H9 (cell line): ENCODE measurements at regions not wholly inside any gene's neighbourhood (a gene's known extent, or its start where the extent isn't known, plus 50 kb on each side); places are given as distances from the start of the nearest gene placed in this dataset.

Experiments
- DNase-seq: peaks from one replicate; pipeline ENCODE4 v3.0.0-alpha.2; 2017
- H2AFZ ChIP-seq: one replicate; pipeline ENCODE4 v1.6.1; 2013; ENCODE audit warnings: mild to moderate bottlenecking, low read length, control low read depth, moderate library complexity
- H2AK5ac ChIP-seq: 2 replicates; pipeline ENCODE4 v1.6.1; 2013; ENCODE audit warnings: low read length, control low read depth, mixed read lengths; ENCODE audit not compliant: insufficient read length
- H2BK120ac ChIP-seq: one replicate; pipeline ENCODE4 v1.6.1; 2013; ENCODE audit warnings: low read depth, mild to moderate bottlenecking, low read length, control low read depth, inconsistent platforms; ENCODE audit not compliant: poor library complexity, severe bottlenecking
- H2BK12ac ChIP-seq: 2 replicates; pipeline ENCODE4 v1.6.1; 2013; ENCODE audit warnings: low read length, control low read depth, mixed read lengths, low read depth; ENCODE audit not compliant: insufficient read length
- H2BK15ac ChIP-seq: 2 replicates; pipeline ENCODE4 v1.6.1; 2013; ENCODE audit warnings: low read depth, low read length, control low read depth
- H2BK20ac ChIP-seq: one replicate; pipeline ENCODE4 v1.6.1; 2013; ENCODE audit warnings: low read depth, mild to moderate bottlenecking, low read length, control low read depth, inconsistent platforms; ENCODE audit not compliant: poor library complexity, severe bottlenecking
- H2BK5ac ChIP-seq: 2 replicates; pipeline ENCODE4 v1.6.1; 2013; ENCODE audit warnings: low read length, control low read depth, mixed read lengths; ENCODE audit not compliant: insufficient read length
- H3K14ac ChIP-seq: 2 replicates; pipeline ENCODE4 v1.6.1; 2013; ENCODE audit warnings: low read length, control low read depth; ENCODE audit not compliant: insufficient read depth
- H3K18ac ChIP-seq: 2 replicates; pipeline ENCODE4 v1.6.1; 2013; ENCODE audit warnings: low read depth, mild to moderate bottlenecking, mixed read lengths, low read length, control low read depth; ENCODE audit not compliant: insufficient read length
- H3K23ac ChIP-seq: 2 replicates; pipeline ENCODE4 v1.6.1; 2013; ENCODE audit warnings: low read length, control low read depth, mixed read lengths, low read depth; ENCODE audit not compliant: insufficient read length
- H3K23me2 ChIP-seq: 2 replicates; pipeline ENCODE4 v1.6.1; 2013; ENCODE audit warnings: low read depth, mild to moderate bottlenecking, mixed read lengths, low read length, control low read depth; ENCODE audit not compliant: insufficient read length, poor library complexity, severe bottlenecking
- H3K27ac ChIP-seq: 2 replicates; pipeline ENCODE4 v1.5.1; 2013; ENCODE audit warnings: low read length, control low read depth, mixed read lengths, low read depth; ENCODE audit not compliant: insufficient read length
- H3K27me3 ChIP-seq: 2 replicates; pipeline ENCODE4 v1.6.1; 2013; ENCODE audit warnings: low read length, control low read depth, inconsistent platforms; ENCODE audit not compliant: insufficient read depth
- H3K4ac ChIP-seq: 2 replicates; pipeline ENCODE4 v1.6.1; 2013; ENCODE audit warnings: low read depth, mild to moderate bottlenecking, control low read depth, inconsistent platforms, low read length, moderate library complexity
- H3K4me1 ChIP-seq: 2 replicates; pipeline ENCODE4 v1.6.1; 2013; ENCODE audit warnings: low read length, control low read depth, inconsistent platforms; ENCODE audit not compliant: insufficient read depth
- H3K4me2 ChIP-seq: 2 replicates; pipeline ENCODE4 v1.6.1; 2013; ENCODE audit warnings: low read length, control low read depth, mixed read lengths; ENCODE audit not compliant: insufficient read length, insufficient read depth
- H3K56ac ChIP-seq: 2 replicates; pipeline ENCODE4 v1.6.1; 2013; ENCODE audit warnings: low read depth, mild to moderate bottlenecking, mixed read lengths, low read length, control low read depth; ENCODE audit not compliant: insufficient read length
- H3K79me1 ChIP-seq: 2 replicates; pipeline ENCODE4 v1.6.1; 2013; ENCODE audit warnings: low read depth, mild to moderate bottlenecking, moderate library complexity, low read length, control low read depth, inconsistent platforms; ENCODE audit not compliant: insufficient read depth, poor library complexity, severe bottlenecking
- H3K79me2 ChIP-seq: 2 replicates; pipeline ENCODE4 v1.6.1; 2013; ENCODE audit warnings: low read length, control low read depth, inconsistent platforms; ENCODE audit not compliant: insufficient read depth
- H3K9ac ChIP-seq: 2 replicates; pipeline ENCODE4 v1.6.1; 2013; ENCODE audit warnings: low read length, control low read depth, mixed read lengths; ENCODE audit not compliant: insufficient read length; ENCODE audit errors: extremely low read depth
- H3K9me3 ChIP-seq: one replicate; pipeline ENCODE4 v1.6.1; 2013; ENCODE audit warnings: low read depth, low read length, inconsistent platforms; ENCODE audit not compliant: control insufficient read depth
- H3T11ph ChIP-seq: one replicate; pipeline ENCODE4 v1.6.1; 2013; ENCODE audit warnings: mild to moderate bottlenecking, low read length, control low read depth, inconsistent platforms
- H4K20me1 ChIP-seq: one replicate; pipeline ENCODE4 v1.6.1; 2013; ENCODE audit not compliant: control insufficient read depth, insufficient read length, insufficient read depth
- H4K5ac ChIP-seq: 2 replicates; pipeline ENCODE4 v1.6.1; 2013; ENCODE audit warnings: low read depth, mild to moderate bottlenecking, mixed read lengths, low read length, control low read depth; ENCODE audit not compliant: insufficient read length
- H4K8ac ChIP-seq: replicated peaks from 2 replicates; pipeline ENCODE4 v1.6.1; 2013; ENCODE audit warnings: low read length, control low read depth, mixed read lengths, low read depth; ENCODE audit not compliant: insufficient read length
- H4K91ac ChIP-seq: 2 replicates; pipeline ENCODE4 v1.6.1; 2013; ENCODE audit warnings: low read depth, mild to moderate bottlenecking, moderate library complexity, mixed read lengths, low read length, control low read depth; ENCODE audit not compliant: insufficient read length
- H3K27ac Mint-ChIP-seq, 3 experiments: 2 replicates in 2 of 3; 3 replicates in 1 of 3; pipeline ENCODE4 v1.8.0; 2020 to 2021; ENCODE audit warnings: mixed read lengths in 3 of 3, mild to moderate bottlenecking in 1 of 3, moderate library complexity in 1 of 3
- H3K27me3 Mint-ChIP-seq: 2 replicates; pipeline ENCODE4 v1.8.0; 2021; ENCODE audit warnings: low read depth, mild to moderate bottlenecking, moderate library complexity, mixed read lengths
- H3K36me3 Mint-ChIP-seq, 3 experiments: 2 replicates in 2 of 3; 3 replicates in 1 of 3; pipeline ENCODE4 v1.8.0; 2020 to 2021; ENCODE audit warnings: low read depth in 3 of 3, mixed read lengths in 3 of 3; ENCODE audit not compliant: insufficient read depth in 1 of 3
- H3K4me1 Mint-ChIP-seq, 2 experiments: 2 replicates each; pipeline ENCODE4 v1.8.0; 2020; ENCODE audit warnings: mixed read lengths in 2 of 2
- H3K4me3 Mint-ChIP-seq, 2 experiments: 2 replicates in 1 of 2; 3 replicates in 1 of 2; pipeline ENCODE4 v1.8.0; 2020 to 2021; ENCODE audit warnings: mild to moderate bottlenecking in 2 of 2, mixed read lengths in 2 of 2, moderate library complexity in 1 of 2
- H3K9me3 Mint-ChIP-seq, 2 experiments: 2 replicates in 1 of 2; 3 replicates in 1 of 2; pipeline ENCODE4 v1.8.0; 2020; ENCODE audit warnings: mild to moderate bottlenecking in 2 of 2, mixed read lengths in 2 of 2, moderate library complexity in 1 of 2
- WGBS: extraction: QIAGEN DNeasy Blood & Tissue Kit; methylation state at CpG from one replicate; pipeline ENCODE4 v1.1.7; 2013; ENCODE audit warnings: missing lambda C conversion rate, low lambda C conversion rate, mixed read lengths; ENCODE audit not compliant: insufficient read length; ENCODE audit errors: extremely low coverage; 5-methylcytosine and 5-hydroxymethylcytosine counted together
- TF ChIP-seq, protein P1 (sequence below): fragments of 200-600 bp; sonication (generic); conservative IDR thresholded peaks from 3 replicates; pipeline ENCODE4 v1.8.0; 2021; ENCODE audit warnings: antibody characterized with exemption, mild to moderate bottlenecking

DNA sequence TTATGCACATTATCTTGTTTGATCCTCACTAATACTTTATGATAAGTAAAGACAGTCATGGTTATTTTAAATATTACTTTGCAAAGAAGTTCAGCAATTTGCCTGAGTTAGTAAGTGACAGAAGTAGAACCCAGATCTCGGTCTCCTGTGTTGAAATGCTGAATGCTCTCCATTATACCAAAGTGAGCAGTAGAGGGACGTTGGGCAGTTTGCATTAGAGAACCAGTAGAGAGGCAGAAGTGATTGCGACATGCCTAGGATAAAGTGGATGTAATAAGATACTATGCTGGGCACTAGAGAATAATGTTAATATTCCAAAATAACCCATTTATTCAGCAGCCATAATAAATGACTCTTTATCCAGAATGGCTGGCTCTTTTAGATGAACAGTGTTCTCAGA, 201.0 kb downstream of the PMAIP1 start:
- Histone ChIP-seq H3K23me2 (no peaks in the 10 kb centered on the region), H2BK20ac (no peak overlapping the region), H3K9ac (no peak overlapping the region), H4K91ac (no peak overlapping the region), H3K18ac (no peak overlapping the region), H2BK12ac (no peak overlapping the region), H3K27ac (no peak overlapping the region), H3K79me2 (no peaks in the 10 kb centered on the region), H2AK5ac (no peak overlapping the region), H3K4ac (no peak overlapping the region), H3K9me3 (no peaks in the 10 kb centered on the region), H2BK15ac (no peak overlapping the region), H3K23ac (no peak overlapping the region), H2AFZ (no peak overlapping the region), H3K27me3 (no peaks in the 10 kb centered on the region), H3K79me1 (no peaks in the 10 kb centered on the region), H2BK120ac (no peak overlapping the region), H3K56ac (no peak overlapping the region), H2BK5ac (no peak overlapping the region), H3K14ac (no peak overlapping the region), H3K4me1 (no peaks in the 10 kb centered on the region), H4K20me1 (no peaks in the 10 kb centered on the region), H4K8ac (no peak overlapping the region), H3K4me2 (no peak overlapping the region), H4K5ac (no peak overlapping the region), H3T11ph (no peak overlapping the region)
- H3K9me3 Mint-ChIP-seq: no peaks in the 10 kb centered on the region; a peak in 1 of 5 replicates
- no peak overlapping the region for H3K4me3 Mint-ChIP-seq
- TF ChIP-seq, protein P1, sequence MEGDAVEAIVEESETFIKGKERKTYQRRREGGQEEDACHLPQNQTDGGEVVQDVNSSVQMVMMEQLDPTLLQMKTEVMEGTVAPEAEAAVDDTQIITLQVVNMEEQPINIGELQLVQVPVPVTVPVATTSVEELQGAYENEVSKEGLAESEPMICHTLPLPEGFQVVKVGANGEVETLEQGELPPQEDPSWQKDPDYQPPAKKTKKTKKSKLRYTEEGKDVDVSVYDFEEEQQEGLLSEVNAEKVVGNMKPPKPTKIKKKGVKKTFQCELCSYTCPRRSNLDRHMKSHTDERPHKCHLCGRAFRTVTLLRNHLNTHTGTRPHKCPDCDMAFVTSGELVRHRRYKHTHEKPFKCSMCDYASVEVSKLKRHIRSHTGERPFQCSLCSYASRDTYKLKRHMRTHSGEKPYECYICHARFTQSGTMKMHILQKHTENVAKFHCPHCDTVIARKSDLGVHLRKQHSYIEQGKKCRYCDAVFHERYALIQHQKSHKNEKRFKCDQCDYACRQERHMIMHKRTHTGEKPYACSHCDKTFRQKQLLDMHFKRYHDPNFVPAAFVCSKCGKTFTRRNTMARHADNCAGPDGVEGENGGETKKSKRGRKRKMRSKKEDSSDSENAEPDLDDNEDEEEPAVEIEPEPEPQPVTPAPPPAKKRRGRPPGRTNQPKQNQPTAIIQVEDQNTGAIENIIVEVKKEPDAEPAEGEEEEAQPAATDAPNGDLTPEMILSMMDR: no peak
- H3K27me3 Mint-ChIP-seq: no peaks in the 10 kb centered on the region
- no peak for DNase-seq
- no peaks in the 10 kb centered on the region for H3K36me3 Mint-ChIP-seq
- H3K4me1 Mint-ChIP-seq: no peaks in the 10 kb centered on the region
- H3K27ac Mint-ChIP-seq: no peak overlapping the region
- WGBS: no CpG with 5 or more reads among the region's 3 CpGs
